ENCODE measurements at regions not wholly inside any gene's neighbourhood (a gene's known extent, or its start where the extent isn't known, plus 50 kb on each side); places are given as distances from the start of the nearest gene placed in this dataset.

DNA sequence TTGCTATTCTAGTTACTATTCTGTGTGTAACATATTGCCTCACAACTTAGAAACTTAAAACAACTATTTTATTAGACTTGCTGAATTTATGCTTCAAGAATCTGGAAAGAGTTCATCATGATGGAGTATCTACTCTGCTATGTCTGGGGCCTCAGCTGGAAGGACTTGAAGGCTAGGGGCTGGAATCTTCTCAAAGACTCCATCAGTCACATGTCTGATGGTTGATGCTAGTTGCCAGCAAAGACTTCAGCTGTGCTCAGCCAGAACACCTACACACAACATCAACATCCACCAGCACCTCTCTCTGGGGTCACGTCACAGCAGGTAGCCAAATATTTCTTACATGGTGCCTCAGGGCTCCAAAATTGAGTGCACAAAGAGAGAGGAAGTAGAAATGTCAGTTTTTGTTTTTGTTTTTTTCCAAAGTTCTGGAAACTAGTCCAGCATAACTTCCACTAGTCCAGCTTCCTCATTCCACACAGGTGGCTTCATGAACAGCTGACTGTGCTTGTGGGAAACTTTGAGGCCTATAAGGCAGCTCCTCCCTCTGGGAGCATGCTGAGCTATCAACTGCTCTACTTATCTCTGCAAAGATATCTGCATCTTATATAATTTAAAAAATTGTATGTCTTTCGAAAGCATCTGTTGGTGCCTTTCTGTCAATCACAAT is 325.4 kb upstream of the AGTR1 start:
- no peaks in the 10 kb centered on the region for H3K9me3 ChIP-seq (ENCODE audit: control insufficient read depth, low read depth, low read length)
- FAIRE-seq, result no peak
- no peaks in the 10 kb centered on the region for H3K79me2 ChIP-seq (ENCODE audit: control insufficient read depth, insufficient read depth, low read length)
- no peaks in the 10 kb centered on the region for H3K4me1 ChIP-seq (ENCODE audit: control insufficient read depth, extremely low read depth, insufficient read depth, low read length)
- H3K4me2 ChIP-seq (ENCODE audit: control insufficient read depth, extremely low read depth, insufficient read depth, low read depth, low read length), result no peak overlapping the region
- H3K27me3 ChIP-seq (ENCODE audit: control insufficient read depth, extremely low read depth, insufficient read depth, low read length), result no peaks in the 10 kb centered on the region
- no peak overlapping the region for H3K27ac ChIP-seq (ENCODE audit: control insufficient read depth, insufficient read depth, low read length)
- H3K9ac ChIP-seq (ENCODE audit: control insufficient read depth, extremely low read depth, insufficient read depth, low read length), result no peak overlapping the region
- no peak overlapping the region for H3K4me3 ChIP-seq (ENCODE audit: control insufficient read depth in 2 of 3, extremely low read depth in 1 of 3, insufficient read depth in 2 of 3, low read depth in 1 of 3, low read length in 3 of 3)
- no peak overlapping the region for H2AFZ ChIP-seq (ENCODE audit: control insufficient read depth, low read length)
- no peaks in the 10 kb centered on the region for H3K36me3 ChIP-seq (ENCODE audit: control insufficient read depth in 2 of 2, extremely low read depth in 1 of 2, insufficient read depth in 2 of 2, low read length in 2 of 2)
- dilution Hi-C loops (cut with MboI; ENCODE audit: extremely low pct_ligation_motif_present, low sequenced_read_pairs), result no loop called here
- TF ChIP-seq EZH2 (IDR thresholded peaks at IDR 0.05; ENCODE audit: low read length) (no peak), CTCF (optimal IDR thresholded peaks at IDR 0.05 in 1 of 3, IDR thresholded peaks at IDR 0.05 in 1 of 3, conservative IDR thresholded peaks at IDR 0.05 in 1 of 3; ENCODE audit: extremely low read depth in 1 of 3, insufficient read depth in 2 of 3, low read length in 3 of 3) (no peak)
- DNase-seq (ENCODE audit: low read depth, low spot score), result no peak
- no peaks in the 10 kb centered on the region for H4K20me1 ChIP-seq (ENCODE audit: control insufficient read depth, extremely low read depth, insufficient read depth, low read length)
- no peaks in the 10 kb centered on the region for H3K9me1 ChIP-seq (ENCODE audit: control insufficient read depth, extremely low read depth, insufficient read depth, low read length)

DNA sequence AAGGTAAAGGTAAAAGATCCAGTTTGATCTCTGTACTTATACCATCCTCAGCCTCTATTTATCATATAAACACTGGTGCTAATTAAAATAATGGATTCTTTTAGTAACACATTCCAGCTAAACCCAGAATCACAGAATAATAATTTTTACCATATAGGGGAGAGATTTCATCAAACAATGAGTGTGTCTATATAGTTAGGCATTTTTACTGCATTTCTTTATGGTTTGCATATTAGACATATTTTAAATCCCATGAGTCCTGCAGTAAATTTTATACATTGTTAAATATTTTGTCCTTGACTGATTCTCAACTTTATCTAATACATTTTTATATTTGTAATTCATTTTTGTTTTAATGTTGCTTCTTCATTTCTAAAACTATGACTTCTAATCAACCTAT is 323.7 kb upstream of the AGTR1 start:
- Histone ChIP-seq H2AFZ (ENCODE audit: control insufficient read depth, low read length) (no peak overlapping the region), H3K9me3 (ENCODE audit: control insufficient read depth, low read depth, low read length) (no peaks in the 10 kb centered on the region), H3K27me3 (ENCODE audit: control insufficient read depth, extremely low read depth, insufficient read depth, low read length) (no peaks in the 10 kb centered on the region), H3K36me3 (ENCODE audit: control insufficient read depth in 2 of 2, extremely low read depth in 1 of 2, insufficient read depth in 2 of 2, low read length in 2 of 2) (no peaks in the 10 kb centered on the region), H3K9ac (ENCODE audit: control insufficient read depth, extremely low read depth, insufficient read depth, low read length) (no peak overlapping the region), H3K9me1 (ENCODE audit: control insufficient read depth, extremely low read depth, insufficient read depth, low read length) (no peaks in the 10 kb centered on the region), H3K4me3 (ENCODE audit: control insufficient read depth in 2 of 3, extremely low read depth in 1 of 3, insufficient read depth in 2 of 3, low read depth in 1 of 3, low read length in 3 of 3) (no peak overlapping the region), H4K20me1 (ENCODE audit: control insufficient read depth, extremely low read depth, insufficient read depth, low read length) (no peaks in the 10 kb centered on the region), H3K4me2 (ENCODE audit: control insufficient read depth, extremely low read depth, insufficient read depth, low read depth, low read length) (no peak overlapping the region), H3K27ac (ENCODE audit: control insufficient read depth, insufficient read depth, low read length) (no peak overlapping the region), H3K4me1 (ENCODE audit: control insufficient read depth, extremely low read depth, insufficient read depth, low read length) (no peaks in the 10 kb centered on the region), H3K79me2 (ENCODE audit: control insufficient read depth, insufficient read depth, low read length) (no peaks in the 10 kb centered on the region)
- FAIRE-seq (no peak), DNase-seq (ENCODE audit: low read depth, low spot score) (no peak)
- TF ChIP-seq EZH2 (IDR thresholded peaks at IDR 0.05; ENCODE audit: low read length), result no peak
- no peak for TF ChIP-seq CTCF (optimal IDR thresholded peaks at IDR 0.05 in 1 of 3, IDR thresholded peaks at IDR 0.05 in 1 of 3, conservative IDR thresholded peaks at IDR 0.05 in 1 of 3; ENCODE audit: extremely low read depth in 1 of 3, insufficient read depth in 2 of 3, low read length in 3 of 3)
- dilution Hi-C loops (cut with MboI; ENCODE audit: extremely low pct_ligation_motif_present, low sequenced_read_pairs), result no loop called here

All from keratinocyte (primary cell).